HEK293 (cell line): ENCODE measurements at regions not wholly inside any gene's neighbourhood (a gene's known extent, or its start where the extent isn't known, plus 50 kb on each side); places are given as distances from the start of the nearest gene placed in this dataset.

Experiments
- CTCF ChIA-PET: fragments of 350-600 bp; formaldehyde crosslinking; extraction: SDS; loops from one replicate; lab custom pipeline; 2021; ENCODE audit warnings: antibody characterized with exemption; lab: Yijun Ruan, JAX
- POLR2A ChIA-PET: fragments of 300-600 bp; formaldehyde crosslinking; extraction: SDS; loops from one replicate; lab custom pipeline; 2020; ENCODE audit warnings: antibody characterized with exemption, inconsistent platforms; lab: Yijun Ruan, JAX
- H3K27ac ChIP-seq: fragments of 200-500 bp; sonication (Bioruptor generic); 2 replicates; pipeline ENCODE4 v1.5.1; 2014; ENCODE audit warnings: low read depth, low read length, control low read depth, inconsistent platforms; ENCODE audit errors: extremely low read depth
- H3K36me3 ChIP-seq, 2 experiments: fragments of 200-500 bp in 1 of 2; sonication (Bioruptor generic) in 1 of 2; 1 replicate in 1 of 2; 2 replicates in 1 of 2; pipeline ENCODE4 v1.5.1; 2014 to 2017; ENCODE audit warnings: inconsistent platforms in 2 of 2, low read length in 2 of 2; ENCODE audit not compliant: control insufficient read depth in 2 of 2, insufficient read depth in 1 of 2
- H3K4me1 ChIP-seq: fragments of 200-500 bp; sonication (Bioruptor generic); 2 replicates; pipeline ENCODE4 v1.5.1; 2014; ENCODE audit warnings: mild to moderate bottlenecking, low read length, inconsistent platforms; ENCODE audit not compliant: control insufficient read depth, insufficient read depth
- H3K4me3 ChIP-seq: 2 replicates; pipeline ENCODE4 v1.5.1; 2011; ENCODE audit warnings: low read depth, mild to moderate bottlenecking, control low read depth, low read length, moderate library complexity
- H3K9me3 ChIP-seq: fragments of 200-500 bp; sonication (Bioruptor generic); 2 replicates; pipeline ENCODE4 v1.5.1; 2014; ENCODE audit warnings: low read depth, low read length, inconsistent platforms; ENCODE audit not compliant: control insufficient read depth, insufficient read depth
- GFI1B ChIP-seq: fragments of 450-650 bp; formaldehyde crosslinking; IDR thresholded peaks from 2 replicates; pipeline ENCODE4 v1.5.1; 2016; ENCODE audit warnings: missing biosample characterization, missing genetic modification characterization
- MYNN ChIP-seq: fragments of 450-650 bp; formaldehyde crosslinking; IDR thresholded peaks from 2 replicates; pipeline ENCODE4 v1.5.1; 2016; ENCODE audit warnings: missing biosample characterization, missing genetic modification characterization, borderline replicate concordance
- OSR2 ChIP-seq: fragments of 450-650 bp; formaldehyde crosslinking; IDR thresholded peaks from 2 replicates; pipeline ENCODE4 v1.5.1; 2016; ENCODE audit warnings: missing biosample characterization, missing genetic modification characterization
- SP3 ChIP-seq: fragments of 450-650 bp; formaldehyde crosslinking; IDR thresholded peaks from 2 replicates; pipeline ENCODE4 v1.5.1; 2016; ENCODE audit warnings: missing biosample characterization, missing genetic modification characterization
- ZBTB20 ChIP-seq: fragments of 450-650 bp; formaldehyde crosslinking; IDR thresholded peaks from 2 replicates; pipeline ENCODE4 v1.5.1; 2016; ENCODE audit warnings: missing biosample characterization, missing genetic modification characterization
- ZBTB48 ChIP-seq: fragments of 450-650 bp; formaldehyde crosslinking; IDR thresholded peaks from 2 replicates; pipeline ENCODE4 v1.5.1; 2016; ENCODE audit warnings: missing biosample characterization, missing genetic modification characterization
- ZNF155 ChIP-seq: fragments of 450-650 bp; formaldehyde crosslinking; IDR thresholded peaks from 2 replicates; pipeline ENCODE4 v1.5.1; 2016; ENCODE audit warnings: missing biosample characterization, missing genetic modification characterization
- ZNF335 ChIP-seq: fragments of 450-650 bp; formaldehyde crosslinking; conservative IDR thresholded peaks from 2 replicates; pipeline ENCODE4 v1.5.1; 2016; ENCODE audit warnings: missing biosample characterization, missing genetic modification characterization
- ZNF366 ChIP-seq: fragments of 450-650 bp; formaldehyde crosslinking; conservative IDR thresholded peaks from 2 replicates; pipeline ENCODE4 v1.5.1; 2016; ENCODE audit warnings: missing biosample characterization, missing genetic modification characterization
- ZNF473 ChIP-seq: fragments of 450-650 bp; formaldehyde crosslinking; IDR thresholded peaks from 2 replicates; pipeline ENCODE4 v1.5.1; 2017; ENCODE audit warnings: missing biosample characterization, missing genetic modification characterization
- ZNF514 ChIP-seq: fragments of 450-650 bp; formaldehyde crosslinking; IDR thresholded peaks from 2 replicates; pipeline ENCODE4 v1.5.1; 2016; ENCODE audit warnings: missing biosample characterization, missing genetic modification characterization
- ZNF530 ChIP-seq: fragments of 450-650 bp; formaldehyde crosslinking; IDR thresholded peaks from 2 replicates; pipeline ENCODE4 v1.5.1; 2016; ENCODE audit warnings: low read depth, missing biosample characterization, missing genetic modification characterization
- ZNF549 ChIP-seq: fragments of 450-650 bp; IDR thresholded peaks from 2 replicates; pipeline ENCODE4 v1.5.1; 2018; ENCODE audit warnings: missing biosample characterization, missing genetic modification characterization, mild to moderate bottlenecking, inconsistent platforms, moderate library complexity
- ZNF585B ChIP-seq: fragments of 450-650 bp; formaldehyde crosslinking; IDR thresholded peaks from 2 replicates; pipeline ENCODE4 v1.5.1; 2016; ENCODE audit warnings: missing biosample characterization, missing genetic modification characterization
- ZNF623 ChIP-seq: fragments of 450-650 bp; formaldehyde crosslinking; IDR thresholded peaks from 2 replicates; pipeline ENCODE4 v1.5.1; 2016; ENCODE audit warnings: missing biosample characterization, missing genetic modification characterization
- ZNF654 ChIP-seq: fragments of 450-650 bp; formaldehyde crosslinking; IDR thresholded peaks from 2 replicates; pipeline ENCODE4 v1.5.1; 2016; ENCODE audit warnings: low read depth, missing biosample characterization, missing genetic modification characterization
- TF ChIP-seq, protein P1 (sequence below): fragments of 450-650 bp; formaldehyde crosslinking; IDR thresholded peaks from 2 replicates; pipeline ENCODE4 v1.5.1; 2016; ENCODE audit warnings: missing biosample characterization, missing genetic modification characterization
- TF ChIP-seq, protein P2 (sequence below): fragments of 450-650 bp; IDR thresholded peaks from 2 replicates; pipeline ENCODE4 v1.5.1; 2018; ENCODE audit warnings: missing biosample characterization, missing genetic modification characterization
- TF ChIP-seq, protein P3 (sequence below): fragments of 450-650 bp; formaldehyde crosslinking; IDR thresholded peaks from 2 replicates; pipeline ENCODE4 v1.5.1; 2016; ENCODE audit warnings: missing biosample characterization, missing genetic modification characterization
- TF ChIP-seq, protein P4 (sequence below): fragments of 450-650 bp; formaldehyde crosslinking; IDR thresholded peaks from 2 replicates; pipeline ENCODE4 v1.5.1; 2016; ENCODE audit warnings: missing biosample characterization, missing genetic modification characterization

DNA sequence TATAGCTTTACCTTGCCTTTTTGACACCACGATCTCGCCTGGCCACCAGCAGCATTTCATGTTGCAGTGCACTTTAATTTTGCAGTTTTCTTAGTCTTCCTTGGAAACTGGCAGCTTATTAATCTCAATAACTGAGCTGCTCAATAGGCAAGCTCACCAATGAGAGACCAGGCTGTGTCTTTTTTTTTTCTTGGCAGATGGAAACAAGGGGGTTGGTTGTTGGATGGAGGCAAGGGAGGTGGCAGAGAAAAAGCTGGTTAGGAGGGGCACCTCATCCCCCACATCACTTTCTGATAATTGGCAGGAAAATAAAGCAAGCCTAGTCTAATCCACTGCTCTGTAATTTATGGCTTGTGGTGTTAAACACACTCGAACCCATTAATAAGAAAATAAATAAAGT lies 324.5 kb upstream of the WWC1 start:
- H3K36me3 ChIP-seq, result no peaks in the 10 kb centered on the region
- H3K9me3 ChIP-seq, result no peaks in the 10 kb centered on the region
- ChIA-PET POLR2A (interaction anchor here (0.6 kb wide), 1 partner anchor 11 kb away, joined by 4 read pairs; no protein-coding TSS in a partner anchor), CTCF (interaction anchor here (0.6 to 0.8 kb wide), 2 partner anchors 80 to 328 kb away, joined by 3 to 4 read pairs; no protein-coding TSS in a partner anchor)
- H3K27ac ChIP-seq, result no peak overlapping the region
- H3K4me3 ChIP-seq, result no peak overlapping the region
- no peaks in the 10 kb centered on the region for H3K4me1 ChIP-seq
- TF ChIP-seq ZNF654 (no peak), ZNF366 (tag by site-specific recombination) (no peak), ZNF530 (tag by site-specific recombination) (no peak)

DNA sequence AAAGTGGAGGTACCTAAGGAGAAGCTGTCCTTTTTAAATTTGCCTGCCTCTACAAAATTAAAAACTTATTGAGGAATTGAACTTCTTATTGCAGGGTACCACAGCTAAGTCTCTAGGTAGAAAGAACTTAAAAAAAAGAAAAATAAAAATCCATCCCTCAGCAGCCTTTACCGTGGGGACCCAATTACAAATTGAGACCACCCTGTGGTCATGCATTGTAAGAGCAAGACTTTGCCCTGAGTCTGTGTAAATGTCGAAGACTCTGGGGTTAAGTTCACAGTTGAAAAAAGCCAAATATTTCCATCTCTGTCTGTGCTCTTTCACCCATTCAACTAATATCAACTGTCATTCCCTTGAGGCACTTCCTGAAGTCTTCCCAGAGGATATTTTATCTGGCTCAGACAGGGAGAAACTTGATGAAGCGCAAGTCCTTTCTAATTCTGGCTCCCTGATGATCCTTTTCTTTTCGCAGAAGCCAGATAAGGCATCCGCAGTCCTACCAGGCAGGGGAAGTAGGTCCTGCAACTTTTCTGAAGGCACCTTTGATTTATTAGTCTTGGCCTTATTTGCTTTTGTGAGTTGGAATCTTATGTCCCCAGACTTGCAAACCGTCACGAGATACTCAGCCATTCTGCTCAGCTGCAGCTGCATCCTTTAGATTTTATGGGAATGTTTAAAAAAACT lies 323.8 kb upstream of the WWC1 start:
- no peak overlapping the region for H3K27ac ChIP-seq
- POLR2A ChIA-PET, result no interaction called here
- TF ChIP-seq ZNF155 (no peak), SP3 (tag by site-specific recombination) (no peak), ZNF514 (no peak), ZNF335 (tag by site-specific recombination) (no peak), ZNF623 (tag by site-specific recombination) (no peak), ZBTB20 (tag by site-specific recombination) (no peak)
- TF ChIP-seq, protein P1, sequence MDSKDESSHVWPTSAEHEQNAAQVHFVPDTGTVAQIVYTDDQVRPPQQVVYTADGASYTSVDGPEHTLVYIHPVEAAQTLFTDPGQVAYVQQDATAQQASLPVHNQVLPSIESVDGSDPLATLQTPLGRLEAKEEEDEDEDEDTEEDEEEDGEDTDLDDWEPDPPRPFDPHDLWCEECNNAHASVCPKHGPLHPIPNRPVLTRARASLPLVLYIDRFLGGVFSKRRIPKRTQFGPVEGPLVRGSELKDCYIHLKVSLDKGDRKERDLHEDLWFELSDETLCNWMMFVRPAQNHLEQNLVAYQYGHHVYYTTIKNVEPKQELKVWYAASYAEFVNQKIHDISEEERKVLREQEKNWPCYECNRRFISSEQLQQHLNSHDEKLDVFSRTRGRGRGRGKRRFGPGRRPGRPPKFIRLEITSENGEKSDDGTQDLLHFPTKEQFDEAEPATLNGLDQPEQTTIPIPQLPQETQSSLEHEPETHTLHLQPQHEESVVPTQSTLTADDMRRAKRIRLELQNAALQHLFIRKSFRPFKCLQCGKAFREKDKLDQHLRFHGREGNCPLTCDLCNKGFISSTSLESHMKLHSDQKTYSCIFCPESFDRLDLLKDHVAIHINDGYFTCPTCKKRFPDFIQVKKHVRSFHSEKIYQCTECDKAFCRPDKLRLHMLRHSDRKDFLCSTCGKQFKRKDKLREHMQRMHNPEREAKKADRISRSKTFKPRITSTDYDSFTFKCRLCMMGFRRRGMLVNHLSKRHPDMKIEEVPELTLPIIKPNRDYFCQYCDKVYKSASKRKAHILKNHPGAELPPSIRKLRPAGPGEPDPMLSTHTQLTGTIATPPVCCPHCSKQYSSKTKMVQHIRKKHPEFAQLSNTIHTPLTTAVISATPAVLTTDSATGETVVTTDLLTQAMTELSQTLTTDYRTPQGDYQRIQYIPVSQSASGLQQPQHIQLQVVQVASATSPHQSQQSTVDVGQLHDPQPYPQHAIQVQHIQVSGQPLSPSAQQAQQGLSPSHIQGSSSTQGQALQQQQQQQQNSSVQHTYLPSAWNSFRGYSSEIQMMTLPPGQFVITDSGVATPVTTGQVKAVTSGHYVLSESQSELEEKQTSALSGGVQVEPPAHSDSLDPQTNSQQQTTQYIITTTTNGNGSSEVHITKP, result no peak
- TF ChIP-seq, all 188 proteins: peak for 0
- Histone ChIP-seq H3K4me3 (no peak overlapping the region), H3K4me1 (no peaks in the 10 kb centered on the region), H3K36me3 (no peaks in the 10 kb centered on the region), H3K9me3 (no peaks in the 10 kb centered on the region)
- CTCF ChIA-PET, result interaction anchor here (0.6 to 0.8 kb wide), 2 partner anchors 80 to 328 kb away, joined by 3 to 4 read pairs; no protein-coding TSS in a partner anchor

DNA sequence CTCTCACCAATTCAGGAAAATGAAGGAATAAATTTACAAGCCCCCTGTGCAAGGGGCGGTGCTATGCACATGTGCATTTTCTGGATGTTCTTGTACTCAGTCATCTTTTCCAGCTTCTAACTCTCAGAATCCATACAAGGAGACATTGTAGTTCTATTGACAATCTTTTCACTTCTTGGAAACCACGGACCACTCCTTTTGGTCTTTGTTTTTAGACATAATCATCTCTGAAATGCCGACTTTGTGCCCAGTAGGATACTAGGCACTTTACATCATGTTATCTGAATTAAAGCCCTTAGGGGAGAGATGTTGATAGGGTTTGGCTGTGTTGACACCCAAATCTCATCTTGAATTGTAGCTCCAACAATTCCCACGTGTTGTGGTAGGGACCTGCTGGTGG lies 322.6 kb upstream of the WWC1 start:
- Histone ChIP-seq H3K9me3 (no peaks in the 10 kb centered on the region), H3K4me1 (no peaks in the 10 kb centered on the region), H3K36me3 (no peaks in the 10 kb centered on the region), H3K4me3 (no peak overlapping the region), H3K27ac (no peak overlapping the region)
- CTCF ChIA-PET, result interaction anchor here (0.5 kb wide), 1 partner anchor 251 kb away, joined by 3 read pairs; no protein-coding TSS in a partner anchor
- no peak for TF ChIP-seq ZNF585B (tag by site-specific recombination)
- POLR2A ChIA-PET, result no interaction called here

DNA sequence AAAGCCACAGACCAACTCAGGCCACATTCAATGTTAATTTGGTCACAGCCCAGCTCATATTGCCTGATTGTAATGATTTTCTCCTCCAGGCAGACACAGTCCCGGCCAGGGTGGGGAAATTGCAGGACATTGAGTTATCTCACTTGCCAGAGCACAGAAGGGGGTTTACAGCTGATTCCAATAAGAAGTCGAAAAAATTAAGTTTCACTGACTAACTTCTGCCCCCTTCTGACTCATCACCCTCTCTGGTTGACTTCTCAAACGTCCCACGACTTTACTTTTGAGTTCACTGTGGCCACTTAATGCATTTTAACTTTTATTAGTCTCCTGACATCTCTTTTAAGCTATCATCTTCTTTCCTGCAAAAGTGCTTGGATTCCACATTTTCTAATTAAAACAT lies 321.4 kb upstream of the WWC1 start:
- CTCF ChIA-PET, result interaction anchor here (0.5 to 1.1 kb wide), 4 partner anchors 13 to 465 kb away, joined by 3 to 4 read pairs (median 3); no protein-coding TSS in a partner anchor
- POLR2A ChIA-PET, result no interaction called here
- TF ChIP-seq, protein P2, sequence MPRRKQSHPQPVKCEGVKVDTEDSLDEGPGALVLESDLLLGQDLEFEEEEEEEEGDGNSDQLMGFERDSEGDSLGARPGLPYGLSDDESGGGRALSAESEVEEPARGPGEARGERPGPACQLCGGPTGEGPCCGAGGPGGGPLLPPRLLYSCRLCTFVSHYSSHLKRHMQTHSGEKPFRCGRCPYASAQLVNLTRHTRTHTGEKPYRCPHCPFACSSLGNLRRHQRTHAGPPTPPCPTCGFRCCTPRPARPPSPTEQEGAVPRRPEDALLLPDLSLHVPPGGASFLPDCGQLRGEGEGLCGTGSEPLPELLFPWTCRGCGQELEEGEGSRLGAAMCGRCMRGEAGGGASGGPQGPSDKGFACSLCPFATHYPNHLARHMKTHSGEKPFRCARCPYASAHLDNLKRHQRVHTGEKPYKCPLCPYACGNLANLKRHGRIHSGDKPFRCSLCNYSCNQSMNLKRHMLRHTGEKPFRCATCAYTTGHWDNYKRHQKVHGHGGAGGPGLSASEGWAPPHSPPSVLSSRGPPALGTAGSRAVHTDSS (tag by site-specific recombination), result no peak
- TF ChIP-seq ZNF473 (tag by site-specific recombination) (no peak), GFI1B (no peak), ZNF549 (tag by site-specific recombination) (no peak), MYNN (tag by site-specific recombination) (no peak), OSR2 (tag by site-specific recombination) (no peak), ZBTB48 (no peak)
- TF ChIP-seq, protein P3, sequence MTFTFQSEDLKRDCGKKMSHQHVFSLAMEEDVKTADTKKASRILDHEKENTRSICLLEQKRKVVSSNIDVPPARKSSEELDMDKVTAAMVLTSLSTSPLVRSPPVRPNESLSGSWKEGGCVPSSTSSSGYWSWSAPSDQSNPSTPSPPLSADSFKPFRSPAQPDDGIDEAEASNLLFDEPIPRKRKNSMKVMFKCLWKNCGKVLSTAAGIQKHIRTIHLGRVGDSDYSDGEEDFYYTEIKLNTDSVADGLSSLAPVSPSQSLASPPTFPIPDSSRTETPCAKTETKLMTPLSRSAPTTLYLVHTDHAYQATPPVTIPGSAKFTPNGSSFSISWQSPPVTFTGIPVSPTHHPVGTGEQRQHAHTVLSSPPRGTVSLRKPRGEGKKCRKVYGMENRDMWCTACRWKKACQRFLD (tag by site-specific recombination), result no peak
- TF ChIP-seq, protein P4, sequence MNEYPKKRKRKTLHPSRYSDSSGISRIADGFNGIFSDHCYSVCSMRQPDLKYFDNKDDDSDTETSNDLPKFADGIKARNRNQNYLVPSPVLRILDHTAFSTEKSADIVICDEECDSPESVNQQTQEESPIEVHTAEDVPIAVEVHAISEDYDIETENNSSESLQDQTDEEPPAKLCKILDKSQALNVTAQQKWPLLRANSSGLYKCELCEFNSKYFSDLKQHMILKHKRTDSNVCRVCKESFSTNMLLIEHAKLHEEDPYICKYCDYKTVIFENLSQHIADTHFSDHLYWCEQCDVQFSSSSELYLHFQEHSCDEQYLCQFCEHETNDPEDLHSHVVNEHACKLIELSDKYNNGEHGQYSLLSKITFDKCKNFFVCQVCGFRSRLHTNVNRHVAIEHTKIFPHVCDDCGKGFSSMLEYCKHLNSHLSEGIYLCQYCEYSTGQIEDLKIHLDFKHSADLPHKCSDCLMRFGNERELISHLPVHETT, result no peak

More for the DNA sequence above, 321.4 kb upstream of the WWC1 start:
- no peaks in the 10 kb centered on the region for H3K4me1 ChIP-seq
- no peaks in the 10 kb centered on the region for H3K36me3 ChIP-seq
- H3K27ac ChIP-seq, result no peak overlapping the region
- H3K9me3 ChIP-seq, result no peaks in the 10 kb centered on the region
- no peak overlapping the region for H3K4me3 ChIP-seq
